ENCODE measurements at regions not wholly inside any gene's neighbourhood (a gene's known extent, or its start where the extent isn't known, plus 50 kb on each side); places are given as distances from the start of the nearest gene placed in this dataset.

DNA sequence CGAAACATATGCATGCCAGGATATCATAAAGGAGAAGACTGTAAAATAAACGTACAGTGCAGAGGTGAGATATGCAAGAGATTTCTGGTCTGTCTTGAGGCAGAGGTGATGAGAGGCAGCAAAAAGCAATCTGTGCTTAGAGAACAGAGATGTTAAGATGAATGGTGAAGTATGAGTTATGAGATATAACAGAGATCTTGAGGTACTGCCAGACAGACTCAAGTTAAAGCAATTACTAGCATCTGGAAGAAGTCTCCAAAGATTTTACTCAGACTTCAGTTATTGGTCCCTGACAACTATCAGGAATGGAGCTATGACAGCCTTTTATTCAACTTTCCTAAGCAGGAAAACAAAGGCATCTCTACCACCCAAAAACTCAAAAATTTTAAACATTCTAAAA is 122.8 kb upstream of the DST start:
- H3K4me1 Mint-ChIP-seq (ENCODE audit: low read depth): no peaks in the 10 kb centered on the region
- peaks cover 3% of the 10 kb centered on the region for H3K27me3 Mint-ChIP-seq
- no peaks in the 10 kb centered on the region for H3K36me3 Mint-ChIP-seq
- no peak overlapping the region for H3K4me3 Mint-ChIP-seq
- H3K9me3 Mint-ChIP-seq (ENCODE audit: low read depth): no peaks in the 10 kb centered on the region
- no peak overlapping the region for H3K27ac Mint-ChIP-seq

GRCh38 chr6:56764081-56764566 is 121.4 kb upstream of the DST start:
- Mint-ChIP-seq H3K27ac (no peak overlapping the region), H3K9me3 (ENCODE audit: low read depth) (no peaks in the 10 kb centered on the region), H3K4me3 (no peak overlapping the region), H3K27me3 (peaks cover 3% of the 10 kb centered on the region), H3K36me3 (no peaks in the 10 kb centered on the region), H3K4me1 (ENCODE audit: low read depth) (no peaks in the 10 kb centered on the region)

DNA sequence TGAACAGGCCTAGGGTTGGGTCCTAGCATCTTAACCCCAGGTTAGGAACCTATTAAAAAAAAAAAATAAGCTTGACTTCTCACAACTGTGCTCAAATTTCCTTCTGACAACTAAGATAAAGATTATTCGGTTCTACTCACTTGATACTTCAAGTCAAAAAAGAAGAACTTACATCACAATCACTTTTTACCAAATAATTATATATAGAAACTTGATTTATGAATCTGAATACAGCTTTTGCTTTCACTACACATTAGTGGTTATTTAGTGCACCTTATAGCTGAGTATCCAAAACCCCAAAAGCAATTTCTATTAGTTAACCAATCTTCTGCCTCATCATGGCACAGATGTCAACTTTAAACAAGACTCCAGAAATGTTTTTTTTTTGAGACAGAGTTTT is 119.0 kb upstream of the DST start:
- H3K4me3 Mint-ChIP-seq: no peak overlapping the region
- H3K4me1 Mint-ChIP-seq (ENCODE audit: low read depth): no peaks in the 10 kb centered on the region
- H3K36me3 Mint-ChIP-seq: no peaks in the 10 kb centered on the region
- no peak overlapping the region for H3K27ac Mint-ChIP-seq
- H3K27me3 Mint-ChIP-seq: peaks cover 1% of the 10 kb centered on the region
- H3K9me3 Mint-ChIP-seq (ENCODE audit: low read depth): no peaks in the 10 kb centered on the region

DNA sequence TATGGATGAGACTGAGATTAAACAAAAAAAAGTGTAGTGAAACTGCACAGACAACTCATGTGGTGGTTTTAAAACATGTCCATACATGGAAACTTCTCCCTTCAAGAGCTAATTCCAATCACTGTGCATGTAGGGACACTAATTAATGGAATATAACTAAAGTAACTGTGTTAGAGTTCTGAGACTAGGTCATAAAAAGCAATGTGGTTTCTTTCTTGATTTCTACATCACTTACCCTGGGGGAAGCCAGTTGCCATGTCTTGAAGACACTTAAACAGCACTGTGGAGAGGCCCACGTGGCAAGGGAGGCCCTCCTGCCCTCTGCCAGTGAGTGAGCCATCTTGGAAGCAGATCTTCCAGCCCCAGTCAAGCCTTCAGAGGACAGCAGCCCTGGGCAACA is 118.2 kb upstream of the DST start:
- Mint-ChIP-seq H3K27ac (no peak overlapping the region), H3K4me1 (ENCODE audit: low read depth) (no peaks in the 10 kb centered on the region), H3K9me3 (ENCODE audit: low read depth) (no peaks in the 10 kb centered on the region), H3K27me3 (peaks cover 1% of the 10 kb centered on the region), H3K4me3 (no peak overlapping the region), H3K36me3 (no peaks in the 10 kb centered on the region)

DNA sequence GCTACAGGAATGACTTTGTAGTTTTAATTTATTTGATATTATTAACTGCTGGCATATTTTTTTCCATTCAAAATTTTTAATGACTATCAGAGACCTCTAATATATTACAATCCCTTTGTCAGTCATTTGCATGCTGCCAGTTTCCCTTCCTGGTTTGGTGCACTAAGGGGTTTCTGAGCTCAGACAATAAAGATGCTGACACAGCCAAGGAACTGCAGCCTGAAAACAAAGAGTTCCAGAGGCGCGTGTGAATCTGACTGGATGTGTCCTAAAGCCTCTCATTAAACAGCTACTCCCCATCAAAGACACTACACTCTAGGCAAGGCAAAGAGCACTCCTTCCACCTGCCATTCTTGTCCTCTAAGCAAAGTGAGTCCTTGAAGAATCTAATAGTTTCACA is 116.8 kb upstream of the DST start:
- Mint-ChIP-seq H3K4me1 (ENCODE audit: low read depth) (no peaks in the 10 kb centered on the region), H3K9me3 (ENCODE audit: low read depth) (no peaks in the 10 kb centered on the region), H3K36me3 (no peaks in the 10 kb centered on the region), H3K27me3 (peaks cover 1% of the 10 kb centered on the region), H3K4me3 (no peak overlapping the region), H3K27ac (no peak overlapping the region)

- Mint-ChIP-seq H3K9me3 (ENCODE audit: low read depth) (no peaks in the 10 kb centered on the region), H3K4me1 (ENCODE audit: low read depth) (no peaks in the 10 kb centered on the region), H3K36me3 (no peaks in the 10 kb centered on the region), H3K27ac (no peak overlapping the region), H3K27me3 (peaks cover 1% of the 10 kb centered on the region), H3K4me3 (no peak overlapping the region)
Observed at GRCh38 chr6:56758553-56758952, 115.9 kb upstream of the DST start.

GRCh38 chr6:56758120-56758519 is 115.4 kb upstream of the DST start:
- Mint-ChIP-seq H3K36me3 (no peaks in the 10 kb centered on the region), H3K4me3 (no peak overlapping the region)

DNA sequence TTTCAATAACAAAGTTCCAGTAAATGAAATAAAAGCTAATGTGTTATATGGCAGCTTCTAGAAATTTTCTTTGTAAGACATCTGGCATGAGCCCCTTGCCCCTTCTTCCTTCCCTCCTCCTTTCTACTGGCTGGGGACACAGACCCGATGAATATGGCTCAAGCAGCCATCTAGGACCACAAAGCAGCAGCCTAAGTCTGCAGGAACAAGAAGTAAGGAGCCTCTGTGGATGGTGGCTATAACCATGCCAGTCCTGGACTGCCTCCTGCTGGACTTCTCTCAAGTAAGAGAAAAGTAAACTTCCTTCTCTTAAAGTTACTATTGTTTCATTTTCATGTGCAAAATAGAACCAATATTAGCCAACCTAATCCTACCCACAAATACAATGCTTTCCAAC is 114.9 kb upstream of the DST start:
- no peaks in the 10 kb centered on the region for H3K4me1 Mint-ChIP-seq (ENCODE audit: low read depth)
- no peaks in the 10 kb centered on the region for H3K9me3 Mint-ChIP-seq (ENCODE audit: low read depth)
- peaks cover 1% of the 10 kb centered on the region for H3K27me3 Mint-ChIP-seq
- no peaks in the 10 kb centered on the region for H3K36me3 Mint-ChIP-seq
- H3K27ac Mint-ChIP-seq: no peak overlapping the region
- H3K4me3 Mint-ChIP-seq: no peak overlapping the region

More at GRCh38 chr6:56758120-56758519, 115.4 kb upstream of the DST start:
- H3K27me3 Mint-ChIP-seq: peaks cover 1% of the 10 kb centered on the region
- H3K27ac Mint-ChIP-seq: no peak overlapping the region
- H3K4me1 Mint-ChIP-seq (ENCODE audit: low read depth): no peaks in the 10 kb centered on the region
- no peaks in the 10 kb centered on the region for H3K9me3 Mint-ChIP-seq (ENCODE audit: low read depth)

- Mint-ChIP-seq H3K27ac (no peak overlapping the region), H3K9me3 (ENCODE audit: low read depth) (no peaks in the 10 kb centered on the region), H3K36me3 (no peaks in the 10 kb centered on the region), H3K27me3 (peaks cover 1% of the 10 kb centered on the region), H3K4me1 (ENCODE audit: low read depth) (no peaks in the 10 kb centered on the region), H3K4me3 (no peak overlapping the region)
Observed at GRCh38 chr6:56756791-56757587, 114.3 kb upstream of the DST start.

DNA sequence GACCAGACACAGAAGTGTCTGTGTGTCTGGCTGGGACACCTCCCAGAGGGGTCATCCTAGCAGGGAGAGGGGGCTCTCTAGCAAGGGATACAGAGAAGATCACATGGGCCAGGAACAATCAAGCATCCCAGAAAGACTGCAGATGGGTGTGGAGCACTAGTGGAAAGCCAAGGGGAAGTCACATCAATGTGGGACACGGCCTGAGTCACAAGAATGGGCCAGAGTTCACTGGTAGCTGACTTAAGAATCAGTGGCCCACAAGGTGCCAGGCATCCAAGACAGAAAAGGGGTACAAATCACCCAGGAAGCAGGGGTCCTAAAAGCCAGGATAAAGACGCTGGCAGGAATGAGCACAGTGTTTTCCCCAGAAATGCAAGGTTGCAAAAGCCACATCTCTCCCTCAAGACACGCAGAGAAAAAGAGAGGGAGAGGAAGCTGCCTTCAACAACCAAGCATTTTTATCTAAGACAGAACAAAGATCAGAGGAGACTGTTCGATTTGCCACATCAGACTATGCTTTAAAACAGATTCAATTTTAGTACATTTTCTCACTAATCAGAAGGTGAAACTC is 113.6 kb upstream of the DST start:
- Mint-ChIP-seq H3K36me3 (no peaks in the 10 kb centered on the region), H3K4me3 (no peak overlapping the region), H3K4me1 (ENCODE audit: low read depth) (no peaks in the 10 kb centered on the region), H3K27ac (no peak overlapping the region), H3K27me3 (peaks cover 1% of the 10 kb centered on the region), H3K9me3 (ENCODE audit: low read depth) (no peaks in the 10 kb centered on the region)

DNA sequence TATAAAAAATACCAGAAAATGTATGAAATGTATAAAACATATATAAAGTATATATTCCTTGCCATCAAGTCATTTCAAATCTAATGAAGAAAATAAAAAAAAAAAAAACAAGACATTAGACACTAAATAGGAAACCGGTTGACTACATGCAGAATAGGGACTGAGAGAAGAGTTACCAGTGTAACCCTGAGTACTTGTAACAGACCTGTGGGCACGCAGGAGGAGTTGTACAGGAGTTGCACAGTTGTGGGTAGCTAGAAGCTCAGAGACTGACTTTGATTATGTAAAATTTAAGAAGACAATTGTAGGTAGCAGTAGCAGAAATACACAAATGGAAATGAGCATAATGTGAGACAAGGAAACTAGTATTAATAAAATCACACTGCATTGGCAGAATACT is 112.4 kb upstream of the DST start:
- Mint-ChIP-seq H3K9me3 (ENCODE audit: low read depth) (no peaks in the 10 kb centered on the region), H3K4me1 (ENCODE audit: low read depth) (no peaks in the 10 kb centered on the region), H3K4me3 (no peak overlapping the region), H3K27ac (no peak overlapping the region), H3K27me3 (peaks cover 1% of the 10 kb centered on the region), H3K36me3 (no peaks in the 10 kb centered on the region)

- Mint-ChIP-seq H3K4me1 (ENCODE audit: low read depth) (peaks cover 2% of the 10 kb centered on the region), H3K27ac (no peak overlapping the region), H3K27me3 (peaks cover 1% of the 10 kb centered on the region), H3K4me3 (no peak overlapping the region), H3K9me3 (ENCODE audit: low read depth) (no peaks in the 10 kb centered on the region), H3K36me3 (no peaks in the 10 kb centered on the region)
Observed at GRCh38 chr6:56753811-56754210, 111.1 kb upstream of the DST start.

- Mint-ChIP-seq H3K4me1 (ENCODE audit: low read depth) (peaks cover 2% of the 10 kb centered on the region), H3K36me3 (no peaks in the 10 kb centered on the region), H3K9me3 (ENCODE audit: low read depth) (no peaks in the 10 kb centered on the region), H3K4me3 (no peak overlapping the region), H3K27me3 (peaks cover 1% of the 10 kb centered on the region), H3K27ac (no peak overlapping the region)
Observed at GRCh38 chr6:56752534-56752933, 109.8 kb upstream of the DST start.

- Mint-ChIP-seq H3K4me3 (no peak overlapping the region), H3K4me1 (ENCODE audit: low read depth) (peaks cover 2% of the 10 kb centered on the region), H3K9me3 (ENCODE audit: low read depth) (no peaks in the 10 kb centered on the region), H3K27me3 (peaks cover 1% of the 10 kb centered on the region), H3K27ac (no peak overlapping the region), H3K36me3 (no peaks in the 10 kb centered on the region)
Observed at GRCh38 chr6:56752009-56752408, 109.3 kb upstream of the DST start.

GRCh38 chr6:56751604-56752003 is 108.9 kb upstream of the DST start:
- peaks cover 1% of the 10 kb centered on the region for H3K27me3 Mint-ChIP-seq
- H3K9me3 Mint-ChIP-seq (ENCODE audit: low read depth): no peaks in the 10 kb centered on the region
- H3K4me1 Mint-ChIP-seq (ENCODE audit: low read depth): peaks cover 2% of the 10 kb centered on the region
- H3K4me3 Mint-ChIP-seq: no peak overlapping the region
- H3K27ac Mint-ChIP-seq: no peak overlapping the region
- no peaks in the 10 kb centered on the region for H3K36me3 Mint-ChIP-seq

DNA sequence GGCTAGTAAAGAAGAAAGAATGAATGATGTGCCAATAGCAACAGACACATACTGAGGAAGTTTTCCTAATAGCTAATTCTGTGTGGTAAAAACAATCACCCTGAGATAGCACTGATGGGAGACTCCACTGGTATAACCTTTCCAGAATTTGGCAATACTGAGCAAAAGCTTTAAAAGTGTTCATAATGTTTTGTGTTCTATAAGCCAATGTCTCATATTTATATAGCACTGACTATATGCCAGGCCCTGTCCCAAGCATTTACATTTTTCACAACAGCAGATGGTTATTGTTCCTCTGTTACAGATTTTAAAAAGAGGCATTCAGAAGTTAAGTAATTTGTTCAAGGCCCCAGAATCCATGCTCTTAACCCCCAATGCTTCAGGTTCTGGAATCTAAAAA is 108.0 kb upstream of the DST start:
- Mint-ChIP-seq H3K27ac (no peak overlapping the region), H3K36me3 (no peaks in the 10 kb centered on the region), H3K4me1 (ENCODE audit: low read depth) (peaks cover 2% of the 10 kb centered on the region), H3K9me3 (ENCODE audit: low read depth) (no peaks in the 10 kb centered on the region), H3K27me3 (peaks cover 1% of the 10 kb centered on the region), H3K4me3 (no peak overlapping the region)
